SU-DHL-6 (cell line): ENCODE measurements at regions not wholly inside any gene's neighbourhood (a gene's known extent, or its start where the extent isn't known, plus 50 kb on each side); places are given as distances from the start of the nearest gene placed in this dataset.

Source experiments
- H2AFZ ChIP-seq: fragments of 200-600 bp; sonication (generic); 2 replicates; pipeline ENCODE4 v1.6.1; 2014; ENCODE audit warnings: low read depth, mild to moderate bottlenecking, moderate library complexity, mixed read lengths, antibody characterized with exemption, low read length; ENCODE audit not compliant: severe bottlenecking
- H3F3A ChIP-seq: fragments of 200-600 bp; shearing (Covaris generic); 2 replicates; pipeline ENCODE4 v1.6.0; 2016; ENCODE audit warnings: antibody characterized with exemption, mild to moderate bottlenecking; ENCODE audit not compliant: insufficient read depth
- H3K27ac ChIP-seq: fragments of 200-600 bp; sonication (generic); 2 replicates; pipeline ENCODE4 v1.5.1; 2016; ENCODE audit warnings: low read depth, mild to moderate bottlenecking, low read length, moderate library complexity, mixed read lengths
- H3K27me3 ChIP-seq: fragments of 200-600 bp; sonication (generic), shearing (Covaris generic); 2 replicates; pipeline ENCODE4 v1.6.0; 2014; ENCODE audit warnings: mild to moderate bottlenecking, low read length
- H3K36me3 ChIP-seq: fragments of 200-600 bp; sonication (generic); 2 replicates; pipeline ENCODE4 v1.6.1; 2014; ENCODE audit warnings: mild to moderate bottlenecking, low read length, mixed read lengths
- H3K4me2 ChIP-seq: fragments of 300-600, 200-600 bp; shearing (Covaris generic), sonication (generic); 2 replicates; pipeline ENCODE4 v1.6.0; 2014; ENCODE audit warnings: low read length, low read depth, mild to moderate bottlenecking; ENCODE audit not compliant: poor library complexity, severe bottlenecking
- H3K4me3 ChIP-seq: fragments of 200-600 bp; sonication (generic); 2 replicates; pipeline ENCODE4 v1.5.1; 2014; ENCODE audit warnings: antibody characterized with exemption, low read length, mild to moderate bottlenecking, mixed read lengths; ENCODE audit not compliant: insufficient read depth, poor library complexity, severe bottlenecking
- H3K79me2 ChIP-seq: fragments of 200-600 bp; sonication (generic); 2 replicates; pipeline ENCODE4 v1.6.1; 2014; ENCODE audit warnings: mild to moderate bottlenecking, low read length, moderate library complexity; ENCODE audit not compliant: insufficient read depth
- H3K9ac ChIP-seq: fragments of 200-600 bp; sonication (generic); 2 replicates; pipeline ENCODE4 v1.7.0; 2014; ENCODE audit warnings: mild to moderate bottlenecking, low read length
- H3K9me2 ChIP-seq: fragments of 200-600 bp; sonication (generic); replicated peaks from 2 replicates; pipeline ENCODE4 v1.6.1; 2014; ENCODE audit warnings: low read length; ENCODE audit not compliant: insufficient read depth
- H3K9me3 ChIP-seq: fragments of 200-600 bp; sonication (generic); 2 replicates; pipeline ENCODE4 v1.6.1; 2014; ENCODE audit warnings: low read length, mixed read lengths; ENCODE audit not compliant: insufficient read depth
- H4K20me1 ChIP-seq: fragments of 200-600 bp; sonication (generic); 2 replicates; pipeline ENCODE4 v1.6.1; 2014; ENCODE audit warnings: low read depth, mild to moderate bottlenecking, antibody characterized with exemption, low read length, moderate library complexity, mixed read lengths
- CTCF ChIP-seq: fragments of 200-600 bp; sonication (generic); IDR thresholded peaks from one replicate; pipeline ENCODE4 v1.5.1; 2017; ENCODE audit warnings: antibody characterized with exemption, mild to moderate bottlenecking, low read length, moderate library complexity; ENCODE audit not compliant: insufficient read depth, poor library complexity, severe bottlenecking
- EZH2phosphoT487 ChIP-seq: fragments of 200-600 bp; sonication (generic), shearing (Covaris generic); conservative IDR thresholded peaks from 2 replicates; pipeline ENCODE4 v1.6.1; 2018; ENCODE audit warnings: mild to moderate bottlenecking, antibody characterized with exemption, low read length, moderate library complexity, mixed read lengths

DNA sequence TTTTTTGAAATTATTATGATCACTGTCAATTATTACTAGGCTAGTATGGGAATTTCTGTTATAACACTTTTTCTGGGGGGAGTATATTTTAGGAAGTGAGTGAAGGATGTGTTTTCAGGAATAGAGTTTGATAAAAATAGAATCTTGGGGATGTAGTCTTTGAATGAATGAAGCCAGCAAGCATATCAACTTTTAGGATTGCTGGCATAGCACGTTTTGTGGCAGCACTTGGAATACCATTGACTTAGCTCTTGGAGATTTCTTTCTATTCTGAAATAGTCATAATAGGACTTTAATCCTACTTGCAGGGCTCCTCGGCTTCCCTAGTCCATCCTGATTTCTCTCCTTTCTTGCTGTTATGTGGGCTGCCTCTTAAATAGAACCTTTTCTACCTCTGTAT lies 141.6 kb downstream of the DACT1 start:
- no peak overlapping the region for H3K4me3 ChIP-seq
- H3K4me2 ChIP-seq, result no peak overlapping the region
- TF ChIP-seq EZH2phosphoT487, result no peak
- no peak for TF ChIP-seq CTCF
- no peaks in the 10 kb centered on the region for H3K27me3 ChIP-seq
- no peaks in the 10 kb centered on the region for H3K36me3 ChIP-seq
- no peaks in the 10 kb centered on the region for H3F3A ChIP-seq
- no peaks in the 10 kb centered on the region for H3K79me2 ChIP-seq
- no peak overlapping the region for H2AFZ ChIP-seq
- no peaks in the 10 kb centered on the region for H3K9me2 ChIP-seq
- no peak overlapping the region for H3K27ac ChIP-seq
- no peaks in the 10 kb centered on the region for H4K20me1 ChIP-seq
- H3K9ac ChIP-seq, result no peak overlapping the region
- no peaks in the 10 kb centered on the region for H3K9me3 ChIP-seq

GRCh38 chr14:58780185-58780584 lies 142.4 kb downstream of the DACT1 start:
- H3K4me3 ChIP-seq, result no peak overlapping the region
- no peak overlapping the region for H3K9ac ChIP-seq
- no peak for TF ChIP-seq CTCF
- no peak for TF ChIP-seq EZH2phosphoT487
- H2AFZ ChIP-seq, result no peak overlapping the region
- no peak overlapping the region for H3K27ac ChIP-seq
- no peaks in the 10 kb centered on the region for H3K9me2 ChIP-seq
- no peaks in the 10 kb centered on the region for H4K20me1 ChIP-seq
- no peaks in the 10 kb centered on the region for H3K9me3 ChIP-seq
- H3K27me3 ChIP-seq, result no peaks in the 10 kb centered on the region
- H3K79me2 ChIP-seq, result no peaks in the 10 kb centered on the region
- H3K36me3 ChIP-seq, result no peaks in the 10 kb centered on the region
- H3F3A ChIP-seq, result no peaks in the 10 kb centered on the region
- H3K4me2 ChIP-seq, result no peak overlapping the region

GRCh38 chr14:58780605-58781004 lies 142.8 kb downstream of the DACT1 start:
- Histone ChIP-seq H3K4me2 (no peak overlapping the region), H3K36me3 (no peaks in the 10 kb centered on the region), H3F3A (no peaks in the 10 kb centered on the region), H3K27ac (no peak overlapping the region), H3K4me3 (no peak overlapping the region), H4K20me1 (no peaks in the 10 kb centered on the region), H3K27me3 (no peaks in the 10 kb centered on the region), H3K79me2 (no peaks in the 10 kb centered on the region), H2AFZ (no peak overlapping the region), H3K9me2 (no peaks in the 10 kb centered on the region), H3K9me3 (no peaks in the 10 kb centered on the region), H3K9ac (no peak overlapping the region)
- no peak for TF ChIP-seq EZH2phosphoT487
- no peak for TF ChIP-seq CTCF

DNA sequence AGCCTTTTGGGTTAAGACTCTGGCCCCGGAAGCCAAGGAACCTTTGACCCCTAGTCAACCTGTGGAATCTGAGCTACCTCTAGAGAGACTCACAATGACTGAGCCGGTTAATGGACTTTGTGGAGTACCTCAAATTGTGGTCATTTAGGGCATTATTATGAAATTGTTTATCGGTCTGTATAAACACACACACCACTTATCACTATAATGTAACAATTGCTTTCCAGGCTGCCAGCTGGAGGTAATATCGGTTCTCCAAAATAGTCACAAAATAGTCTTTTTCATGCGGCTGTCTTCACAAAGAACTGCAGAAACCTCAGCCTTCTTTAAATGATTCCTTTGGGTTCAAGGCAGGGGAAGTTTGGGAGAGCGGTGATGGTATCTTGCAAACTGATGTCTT lies 144.2 kb downstream of the DACT1 start:
- Histone ChIP-seq H3F3A (no peaks in the 10 kb centered on the region), H3K27me3 (no peaks in the 10 kb centered on the region), H3K9me3 (no peaks in the 10 kb centered on the region), H3K9me2 (no peaks in the 10 kb centered on the region), H3K4me2 (no peak overlapping the region), H3K27ac (no peak overlapping the region), H3K9ac (no peak overlapping the region), H3K4me3 (no peak overlapping the region), H2AFZ (no peak overlapping the region), H3K79me2 (no peaks in the 10 kb centered on the region), H4K20me1 (no peaks in the 10 kb centered on the region), H3K36me3 (no peaks in the 10 kb centered on the region)
- no peak for TF ChIP-seq EZH2phosphoT487
- TF ChIP-seq CTCF, result no peak
